GM18519 (cell line): ENCODE measurements at regions not wholly inside any gene's neighbourhood (a gene's known extent, or its start where the extent isn't known, plus 50 kb on each side); places are given as distances from the start of the nearest gene placed in this dataset.
"Not testable (repeated sequence)": the region's sequence is repeated elsewhere in the genome, so short reads cannot be mapped to it uniquely, and the experiment has no call there.

Experiments
- ATAC-seq: cut with Tn5 transposase; IDR thresholded peaks from one replicate; pipeline ENCODE4 v1.9.1; 2021; ENCODE audit warnings: mild to moderate bottlenecking, moderate library complexity; ENCODE audit not compliant: unreplicated experiment, low FRiP score

- ATAC-seq: no peak
Measured at GRCh38 chr5:108484035-108484434, 102.1 kb upstream of the FBXL17 start.

GRCh38 chr5:108481355-108481931 is 99.5 kb upstream of the FBXL17 start:
- ATAC-seq: no peak

GRCh38 chr5:108472237-108472636 is 90.3 kb upstream of the FBXL17 start:
- ATAC-seq: no peak

GRCh38 chr5:108467563-108467962 is 85.7 kb upstream of the FBXL17 start:
- no peak for ATAC-seq

- no peak for ATAC-seq
Measured at GRCh38 chr5:108461628-108462367, 79.9 kb upstream of the FBXL17 start.

GRCh38 chr5:108459769-108460168 is 77.9 kb upstream of the FBXL17 start:
- ATAC-seq: no peak

GRCh38 chr5:108451269-108451668 is 69.4 kb upstream of the FBXL17 start:
- no peak for ATAC-seq

- not testable (repeated sequence) for ATAC-seq
Measured at GRCh38 chr5:108444130-108444529, 62.2 kb upstream of the FBXL17 start.

- ATAC-seq: not testable (repeated sequence)
Measured at GRCh38 chr5:108442063-108442651, 60.3 kb upstream of the FBXL17 start.

GRCh38 chr5:108437425-108437824 is 55.5 kb upstream of the FBXL17 start:
- ATAC-seq: no peak

- ATAC-seq: no peak
Measured at GRCh38 chr5:108436696-108437095, 54.8 kb upstream of the FBXL17 start.

- ATAC-seq: no peak
Measured at GRCh38 chr5:108433600-108433999, 51.7 kb upstream of the FBXL17 start.

- no peak for ATAC-seq
Measured at GRCh38 chr5:108432024-108432423, 50.1 kb upstream of the FBXL17 start.
